CD4-positive, CD25-positive, alpha-beta regulatory T cell (primary cell): ENCODE measurements at regions not wholly inside any gene's neighbourhood (a gene's known extent, or its start where the extent isn't known, plus 50 kb on each side); places are given as distances from the start of the nearest gene placed in this dataset.

Experiments used
- ATAC-seq, 2 donors: fragments of 150-1000 bp; cut with Tn5 transposase; one replicate each; pipeline ENCODE4 v1.10.0; 2021; ENCODE audit warnings: low read depth in 2 of 2, moderate number of reproducible peaks in 2 of 2, moderate library complexity in 1 of 2
- DNase-seq, 3 donors: peaks; one replicate each; pipeline versions ENCODE4 v3.0.0 to v3.0.0-alpha.2; 2012 to 2022; ENCODE audit warnings: mixed read lengths in 1 of 3
- H3K27ac ChIP-seq: one replicate; pipeline ENCODE4 v1.7.0; 2013; ENCODE audit warnings: mild to moderate bottlenecking, low read length; ENCODE audit not compliant: insufficient read depth, poor library complexity, severe bottlenecking
- H3K27me3 ChIP-seq: one replicate; pipeline ENCODE4 v1.7.0; 2013; ENCODE audit warnings: low read length; ENCODE audit not compliant: control insufficient read depth, insufficient read depth
- H3K36me3 ChIP-seq: one replicate; pipeline ENCODE4 v1.7.0; 2013; ENCODE audit warnings: mild to moderate bottlenecking, low read length, moderate library complexity; ENCODE audit not compliant: control insufficient read depth, insufficient read depth
- H3K4me1 ChIP-seq: 2 replicates; pipeline ENCODE4 v1.7.0; 2013; ENCODE audit warnings: mild to moderate bottlenecking, low read length; ENCODE audit not compliant: insufficient read depth, control insufficient read depth, poor library complexity, severe bottlenecking
- H3K4me3 ChIP-seq: one replicate; pipeline ENCODE4 v1.7.0; 2013; ENCODE audit warnings: low read depth, mild to moderate bottlenecking, low read length, moderate library complexity
- H3K9me3 ChIP-seq, 2 experiments: 1 replicate in 1 of 2; 2 replicates in 1 of 2; pipeline ENCODE4 v1.7.0; 2013; ENCODE audit warnings: low read length in 2 of 2, mild to moderate bottlenecking in 1 of 2, moderate library complexity in 1 of 2; ENCODE audit not compliant: control insufficient read depth in 2 of 2
- H3K27ac Mint-ChIP-seq, 3 donors: one replicate each; pipeline ENCODE4 v1.8.0; 2020 to 2022; ENCODE audit warnings: mild to moderate bottlenecking in 3 of 3, mixed read lengths in 3 of 3, moderate library complexity in 2 of 3
- H3K27me3 Mint-ChIP-seq: one replicate; pipeline ENCODE4 v1.8.0; 2022; ENCODE audit warnings: mild to moderate bottlenecking, mixed read lengths
- H3K36me3 Mint-ChIP-seq: one replicate; pipeline ENCODE4 v1.8.0; 2020; ENCODE audit warnings: mixed read lengths
- H3K4me1 Mint-ChIP-seq, 4 donors: one replicate each; pipeline ENCODE4 v1.8.0; 2020 to 2022; ENCODE audit warnings: mixed read lengths in 4 of 4, mild to moderate bottlenecking in 1 of 4
- H3K4me3 Mint-ChIP-seq, 4 donors: one replicate each; pipeline ENCODE4 v1.8.0; 2020 to 2022; ENCODE audit warnings: mild to moderate bottlenecking in 4 of 4, mixed read lengths in 4 of 4, moderate library complexity in 3 of 4
- H3K9me3 Mint-ChIP-seq, 7 donors: one replicate each; pipeline ENCODE4 v1.8.0; 2020 to 2022; ENCODE audit warnings: mixed read lengths in 7 of 7, mild to moderate bottlenecking in 3 of 7, moderate library complexity in 2 of 7

DNA sequence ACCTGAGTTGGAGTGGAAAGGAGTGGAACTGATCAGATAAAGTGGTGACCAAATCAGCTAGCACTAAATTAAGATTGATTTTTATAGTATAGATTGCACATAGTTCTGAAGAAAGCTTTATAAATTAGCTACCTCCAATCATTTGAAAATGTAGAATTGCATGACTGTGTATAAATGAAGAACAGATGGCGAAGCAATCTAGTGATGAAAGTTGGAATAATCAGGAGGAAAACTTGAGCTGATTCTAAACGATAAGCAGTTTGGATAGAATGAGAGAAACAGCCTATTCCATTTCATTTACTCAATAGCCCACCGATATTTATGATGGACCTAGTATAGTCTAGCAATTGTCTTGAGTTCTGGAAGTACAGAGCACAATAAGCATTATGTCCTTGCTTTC, 661.5 kb downstream of the PLA2G4A start:
- H3K4me1 Mint-ChIP-seq: no peaks in the 10 kb centered on the region
- no peak overlapping the region for H3K27ac Mint-ChIP-seq
- ATAC-seq: no peak
- H3K27me3 ChIP-seq: no peaks in the 10 kb centered on the region
- peaks cover 0 to 7% (median 3%) of the 10 kb centered on the region in 7 donors for H3K9me3 Mint-ChIP-seq
- H3K27ac ChIP-seq: no peak overlapping the region
- no peak for DNase-seq
- H3K4me1 ChIP-seq: no peaks in the 10 kb centered on the region
- H3K36me3 ChIP-seq: no peaks in the 10 kb centered on the region
- no peaks in the 10 kb centered on the region for H3K36me3 Mint-ChIP-seq
- H3K9me3 ChIP-seq: no peaks in the 10 kb centered on the region
- no peak overlapping the region for H3K4me3 ChIP-seq
- no peaks in the 10 kb centered on the region for H3K27me3 Mint-ChIP-seq
- H3K4me3 Mint-ChIP-seq: no peak overlapping the region

DNA sequence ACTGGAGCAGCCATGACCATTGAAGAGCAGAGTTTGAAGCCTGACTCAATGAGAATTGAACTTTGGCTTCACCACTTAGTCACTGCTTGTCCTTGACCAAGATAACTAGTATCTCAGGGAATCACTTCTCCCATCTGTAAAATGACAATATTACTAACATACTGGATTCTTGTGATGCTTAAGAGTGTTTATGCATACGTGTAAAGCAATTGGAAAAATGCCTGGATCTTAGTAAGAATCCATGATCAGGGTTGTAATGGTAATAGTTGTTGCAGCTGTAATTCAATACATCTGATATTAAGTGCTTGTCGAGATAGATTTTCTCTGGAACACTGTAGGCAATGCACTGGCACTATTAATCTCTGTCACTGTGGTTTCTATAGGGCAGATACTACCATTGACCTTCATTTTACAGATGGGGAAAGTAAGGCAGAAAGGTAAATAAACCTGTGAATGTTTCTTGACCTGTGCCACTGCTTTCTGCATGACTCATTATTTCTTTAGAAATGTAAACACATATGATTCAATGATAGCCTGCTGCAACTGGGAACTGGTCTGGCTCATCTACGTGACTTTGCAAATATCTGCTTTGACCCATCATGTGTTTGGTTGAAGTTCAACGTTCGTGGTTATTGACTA, 662.5 kb downstream of the PLA2G4A start:
- Mint-ChIP-seq H3K36me3 (no peaks in the 10 kb centered on the region), H3K4me1 (no peaks in the 10 kb centered on the region), H3K9me3 (peaks cover 0 to 7% (median 3%) of the 10 kb centered on the region in 7 donors), H3K4me3 (no peak overlapping the region), H3K27me3 (no peaks in the 10 kb centered on the region), H3K27ac (no peak overlapping the region)
- Histone ChIP-seq H3K27ac (no peak overlapping the region), H3K9me3 (no peaks in the 10 kb centered on the region), H3K4me3 (no peak overlapping the region), H3K27me3 (no peaks in the 10 kb centered on the region), H3K36me3 (no peaks in the 10 kb centered on the region), H3K4me1 (no peaks in the 10 kb centered on the region)
- DNase-seq (no peak), ATAC-seq (no peak)

DNA sequence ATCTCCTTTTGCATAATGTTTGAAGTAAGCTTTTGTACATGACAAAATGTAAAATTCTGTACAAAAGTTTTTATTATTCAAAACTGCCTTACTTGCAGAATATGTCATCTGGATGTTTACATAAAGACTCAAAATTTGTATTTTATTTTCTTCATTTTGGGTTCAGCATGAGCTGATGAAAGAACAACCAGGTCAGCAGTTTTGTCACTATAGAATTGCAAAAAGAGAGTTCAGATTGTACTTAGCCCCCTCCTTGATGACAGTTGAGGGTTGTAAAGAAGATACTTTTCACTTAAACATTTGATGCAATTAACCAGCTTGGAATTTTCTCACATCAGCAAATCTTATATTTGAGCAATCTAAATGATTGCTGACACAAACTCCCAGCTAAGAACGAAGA, 669.3 kb downstream of the PLA2G4A start:
- Histone ChIP-seq H3K36me3 (no peaks in the 10 kb centered on the region), H3K27me3 (no peaks in the 10 kb centered on the region), H3K4me1 (no peaks in the 10 kb centered on the region), H3K9me3 (no peaks in the 10 kb centered on the region), H3K4me3 (no peak overlapping the region), H3K27ac (no peak overlapping the region)
- Mint-ChIP-seq H3K9me3 (peaks cover 0 to 7% (median 4%) of the 10 kb centered on the region in 7 donors), H3K4me1 (no peaks in the 10 kb centered on the region), H3K36me3 (no peaks in the 10 kb centered on the region), H3K4me3 (no peak overlapping the region), H3K27me3 (no peaks in the 10 kb centered on the region), H3K27ac (no peak overlapping the region)
- ATAC-seq (no peak), DNase-seq (no peak)

DNA sequence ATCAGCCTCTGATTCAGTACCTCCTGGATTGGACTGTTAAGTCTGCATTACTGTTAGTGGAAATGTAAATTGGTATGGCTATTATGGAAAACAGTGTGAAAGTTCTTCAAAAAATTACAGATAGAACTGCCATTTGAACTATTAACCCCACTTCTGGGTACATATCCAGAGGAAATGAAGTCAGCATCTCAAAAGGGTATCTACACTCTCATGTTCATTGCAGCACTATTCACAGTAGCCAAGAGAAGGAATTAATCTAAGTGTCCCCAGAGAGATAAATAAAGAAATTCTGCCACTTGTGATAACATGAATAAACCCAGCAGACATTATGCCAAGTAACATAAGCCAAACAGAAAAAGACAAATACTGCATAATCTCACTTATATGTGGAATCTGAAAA, 676.0 kb downstream of the PLA2G4A start:
- Histone ChIP-seq H3K27ac (no peak overlapping the region), H3K4me1 (no peaks in the 10 kb centered on the region), H3K9me3 (no peaks in the 10 kb centered on the region), H3K27me3 (no peaks in the 10 kb centered on the region), H3K4me3 (no peak overlapping the region), H3K36me3 (no peaks in the 10 kb centered on the region)
- Mint-ChIP-seq H3K27ac (no peak overlapping the region), H3K9me3 (peaks cover 0 to 8% (median 3%) of the 10 kb centered on the region in 7 donors), H3K27me3 (no peaks in the 10 kb centered on the region), H3K4me1 (no peaks in the 10 kb centered on the region), H3K4me3 (no peak overlapping the region), H3K36me3 (no peaks in the 10 kb centered on the region)
- DNase-seq (no peak), ATAC-seq (no peak)

DNA sequence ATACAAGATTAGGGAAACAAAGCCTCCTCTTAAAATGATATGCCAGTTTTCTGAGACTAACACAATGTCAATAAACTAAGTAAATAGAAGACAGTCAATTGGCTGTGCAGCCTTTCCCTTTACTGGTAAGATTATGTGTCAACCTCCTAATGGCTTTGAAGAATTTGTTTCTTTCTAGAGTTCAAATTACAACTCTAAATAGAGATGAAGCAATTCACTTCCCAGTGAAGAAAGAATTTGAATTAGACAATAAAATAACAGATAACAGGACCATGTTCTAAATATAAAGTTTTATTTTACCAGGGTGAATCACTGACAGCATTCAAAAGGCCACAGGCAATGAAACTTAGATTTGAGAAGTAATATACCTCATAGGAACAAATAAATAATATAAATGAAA, 680.3 kb downstream of the PLA2G4A start:
- DNase-seq (no peak), ATAC-seq (no peak)
- no peaks in the 10 kb centered on the region for H3K36me3 ChIP-seq
- H3K9me3 ChIP-seq: no peaks in the 10 kb centered on the region
- no peak overlapping the region for H3K27ac Mint-ChIP-seq
- no peak overlapping the region for H3K4me3 Mint-ChIP-seq
- no peaks in the 10 kb centered on the region for H3K36me3 Mint-ChIP-seq
- no peaks in the 10 kb centered on the region for H3K27me3 ChIP-seq
- no peaks in the 10 kb centered on the region for H3K4me1 Mint-ChIP-seq
- no peak overlapping the region for H3K27ac ChIP-seq
- no peaks in the 10 kb centered on the region for H3K27me3 Mint-ChIP-seq
- H3K4me1 ChIP-seq: no peaks in the 10 kb centered on the region
- H3K9me3 Mint-ChIP-seq: peaks cover 0 to 8% (median 5%) of the 10 kb centered on the region in 7 donors
- H3K4me3 ChIP-seq: no peak overlapping the region

DNA sequence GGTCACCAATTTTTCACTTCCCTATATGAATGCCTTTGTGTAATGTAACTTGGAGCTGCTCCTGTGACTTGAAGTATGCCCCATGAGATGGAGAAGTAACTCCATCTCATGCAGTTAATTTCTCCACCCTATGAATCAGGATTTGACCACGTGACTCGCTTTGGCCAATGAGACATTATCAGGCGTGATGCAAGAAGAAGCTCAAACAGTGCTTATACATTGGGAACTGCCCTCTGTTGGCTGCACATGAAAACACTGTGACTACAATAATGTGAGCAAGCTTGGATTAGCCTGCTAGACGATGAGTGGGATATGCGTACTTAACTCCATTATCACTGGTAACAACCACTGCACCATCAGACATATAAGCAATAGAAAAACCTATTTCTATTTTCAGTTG, 684.4 kb downstream of the PLA2G4A start:
- ATAC-seq (no peak), DNase-seq (no peak)
- no peak overlapping the region for H3K4me3 Mint-ChIP-seq
- Histone ChIP-seq H3K4me1 (no peaks in the 10 kb centered on the region), H3K9me3 (no peaks in the 10 kb centered on the region), H3K27me3 (no peaks in the 10 kb centered on the region), H3K27ac (no peak overlapping the region), H3K36me3 (no peaks in the 10 kb centered on the region), H3K4me3 (no peak overlapping the region)
- no peaks in the 10 kb centered on the region for H3K27me3 Mint-ChIP-seq
- H3K9me3 Mint-ChIP-seq: peaks cover 0 to 16% (median 4%) of the 10 kb centered on the region in 7 donors
- H3K4me1 Mint-ChIP-seq: no peaks in the 10 kb centered on the region
- H3K36me3 Mint-ChIP-seq: no peaks in the 10 kb centered on the region
- no peak overlapping the region for H3K27ac Mint-ChIP-seq

DNA sequence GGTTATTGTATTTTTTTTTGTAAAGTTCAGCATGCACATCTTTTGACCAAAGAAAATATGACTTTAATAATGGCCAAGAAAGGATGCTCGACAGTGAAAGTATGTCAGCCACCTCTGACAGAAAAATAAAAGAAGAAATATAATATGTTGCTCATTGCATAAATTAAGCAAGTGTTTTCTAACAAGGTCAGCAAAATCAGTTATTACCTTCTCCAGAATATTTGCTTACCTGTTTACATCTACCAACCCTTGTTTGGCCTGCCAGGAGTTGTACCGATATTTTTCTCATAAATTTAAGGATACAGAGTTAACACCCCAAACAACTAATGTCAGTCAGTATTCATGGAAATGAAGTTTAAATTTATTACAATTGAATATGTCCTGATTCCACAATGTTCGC, 685.4 kb downstream of the PLA2G4A start:
- Histone ChIP-seq H3K27me3 (no peaks in the 10 kb centered on the region), H3K4me3 (no peak overlapping the region), H3K27ac (no peak overlapping the region), H3K36me3 (no peaks in the 10 kb centered on the region), H3K4me1 (no peaks in the 10 kb centered on the region), H3K9me3 (no peaks in the 10 kb centered on the region)
- no peak for ATAC-seq
- Mint-ChIP-seq H3K27me3 (no peaks in the 10 kb centered on the region), H3K9me3 (peaks cover 0 to 16% (median 4%) of the 10 kb centered on the region in 7 donors), H3K36me3 (no peaks in the 10 kb centered on the region), H3K27ac (no peak overlapping the region), H3K4me3 (no peak overlapping the region), H3K4me1 (no peaks in the 10 kb centered on the region)
- no peak for DNase-seq

DNA sequence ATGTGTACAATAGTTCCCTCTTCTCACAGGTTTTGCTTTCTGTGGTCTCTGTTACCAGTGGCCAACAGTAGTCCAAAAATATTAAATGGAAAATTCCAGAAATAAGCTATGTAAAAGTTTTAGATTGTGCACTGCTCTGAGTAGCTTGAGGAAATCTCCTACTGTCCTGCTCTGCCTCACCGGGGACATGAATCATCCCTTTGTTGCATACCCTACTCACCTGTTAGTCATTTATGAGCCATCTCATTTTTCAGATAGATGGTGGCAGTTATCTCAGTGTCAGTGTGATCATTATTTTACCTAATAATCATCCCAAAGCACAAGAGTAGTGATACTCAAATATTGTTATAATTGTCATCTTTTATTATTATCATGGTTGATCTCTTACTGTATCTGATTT, 688.1 kb downstream of the PLA2G4A start:
- Histone ChIP-seq H3K27ac (no peak overlapping the region), H3K4me1 (no peaks in the 10 kb centered on the region), H3K9me3 (no peaks in the 10 kb centered on the region), H3K27me3 (no peaks in the 10 kb centered on the region), H3K36me3 (no peaks in the 10 kb centered on the region), H3K4me3 (no peak overlapping the region)
- Mint-ChIP-seq H3K9me3 (peaks cover 0 to 11% (median 3%) of the 10 kb centered on the region in 7 donors), H3K4me1 (no peaks in the 10 kb centered on the region), H3K36me3 (no peaks in the 10 kb centered on the region), H3K27ac (no peak overlapping the region), H3K4me3 (no peak overlapping the region), H3K27me3 (no peaks in the 10 kb centered on the region)
- ATAC-seq (no peak), DNase-seq (no peak)
